ENCODE measurements at regions not wholly inside any gene's neighbourhood (a gene's known extent, or its start where the extent isn't known, plus 50 kb on each side); places are given as distances from the start of the nearest gene placed in this dataset.

DNA sequence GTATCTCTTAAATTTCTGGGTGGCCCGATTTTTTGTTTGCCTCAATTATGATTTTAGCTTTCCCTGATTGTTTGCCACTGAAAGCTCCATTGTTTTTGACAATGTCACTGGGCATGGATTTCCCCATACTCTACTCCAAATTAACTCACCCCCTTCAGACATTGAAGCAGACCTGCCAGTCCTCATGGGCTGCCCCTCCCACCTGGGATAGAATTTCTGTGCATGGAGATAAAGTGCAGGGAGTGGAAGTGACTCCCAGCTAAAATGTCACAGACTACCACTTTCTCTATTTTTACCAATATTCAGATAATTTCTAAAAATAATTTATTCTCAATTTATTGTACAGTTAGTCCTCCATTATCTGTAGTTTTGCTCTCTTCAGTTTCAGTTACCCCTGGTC, 79.1 kb upstream of the CLPB start:
- TF ChIP-seq NFYB (CRISPR knock-in tag; conservative IDR thresholded peaks at IDR 0.05; ENCODE audit: low read depth) (no peak), ELF4 (CRISPR knock-in tag; IDR thresholded peaks at IDR 0.05; ENCODE audit: low read depth) (no peak), MXD4 (CRISPR knock-in tag; IDR thresholded peaks at IDR 0.05; ENCODE audit: borderline replicate concordance) (no peak), CREB1 (CRISPR knock-in tag; IDR thresholded peaks at IDR 0.05) (no peak), RORB (CRISPR knock-in tag; IDR thresholded peaks at IDR 0.05) (no peak), SP1 (CRISPR knock-in tag; conservative IDR thresholded peaks at IDR 0.05) (no peak), ZNF423 (CRISPR knock-in tag; IDR thresholded peaks at IDR 0.05) (no peak), TEAD4 (CRISPR knock-in tag; IDR thresholded peaks at IDR 0.05) (no peak), JAZF1 (CRISPR knock-in tag; IDR thresholded peaks at IDR 0.05) (no peak)
- TF ChIP-seq, protein P1, sequence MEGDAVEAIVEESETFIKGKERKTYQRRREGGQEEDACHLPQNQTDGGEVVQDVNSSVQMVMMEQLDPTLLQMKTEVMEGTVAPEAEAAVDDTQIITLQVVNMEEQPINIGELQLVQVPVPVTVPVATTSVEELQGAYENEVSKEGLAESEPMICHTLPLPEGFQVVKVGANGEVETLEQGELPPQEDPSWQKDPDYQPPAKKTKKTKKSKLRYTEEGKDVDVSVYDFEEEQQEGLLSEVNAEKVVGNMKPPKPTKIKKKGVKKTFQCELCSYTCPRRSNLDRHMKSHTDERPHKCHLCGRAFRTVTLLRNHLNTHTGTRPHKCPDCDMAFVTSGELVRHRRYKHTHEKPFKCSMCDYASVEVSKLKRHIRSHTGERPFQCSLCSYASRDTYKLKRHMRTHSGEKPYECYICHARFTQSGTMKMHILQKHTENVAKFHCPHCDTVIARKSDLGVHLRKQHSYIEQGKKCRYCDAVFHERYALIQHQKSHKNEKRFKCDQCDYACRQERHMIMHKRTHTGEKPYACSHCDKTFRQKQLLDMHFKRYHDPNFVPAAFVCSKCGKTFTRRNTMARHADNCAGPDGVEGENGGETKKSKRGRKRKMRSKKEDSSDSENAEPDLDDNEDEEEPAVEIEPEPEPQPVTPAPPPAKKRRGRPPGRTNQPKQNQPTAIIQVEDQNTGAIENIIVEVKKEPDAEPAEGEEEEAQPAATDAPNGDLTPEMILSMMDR (IDR thresholded peaks at IDR 0.05) = no peak
- TF ChIP-seq, protein P2, sequence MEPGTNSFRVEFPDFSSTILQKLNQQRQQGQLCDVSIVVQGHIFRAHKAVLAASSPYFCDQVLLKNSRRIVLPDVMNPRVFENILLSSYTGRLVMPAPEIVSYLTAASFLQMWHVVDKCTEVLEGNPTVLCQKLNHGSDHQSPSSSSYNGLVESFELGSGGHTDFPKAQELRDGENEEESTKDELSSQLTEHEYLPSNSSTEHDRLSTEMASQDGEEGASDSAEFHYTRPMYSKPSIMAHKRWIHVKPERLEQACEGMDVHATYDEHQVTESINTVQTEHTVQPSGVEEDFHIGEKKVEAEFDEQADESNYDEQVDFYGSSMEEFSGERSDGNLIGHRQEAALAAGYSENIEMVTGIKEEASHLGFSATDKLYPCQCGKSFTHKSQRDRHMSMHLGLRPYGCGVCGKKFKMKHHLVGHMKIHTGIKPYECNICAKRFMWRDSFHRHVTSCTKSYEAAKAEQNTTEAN (CRISPR knock-in tag; IDR thresholded peaks at IDR 0.05) = no peak
- TF ChIP-seq, protein P3, sequence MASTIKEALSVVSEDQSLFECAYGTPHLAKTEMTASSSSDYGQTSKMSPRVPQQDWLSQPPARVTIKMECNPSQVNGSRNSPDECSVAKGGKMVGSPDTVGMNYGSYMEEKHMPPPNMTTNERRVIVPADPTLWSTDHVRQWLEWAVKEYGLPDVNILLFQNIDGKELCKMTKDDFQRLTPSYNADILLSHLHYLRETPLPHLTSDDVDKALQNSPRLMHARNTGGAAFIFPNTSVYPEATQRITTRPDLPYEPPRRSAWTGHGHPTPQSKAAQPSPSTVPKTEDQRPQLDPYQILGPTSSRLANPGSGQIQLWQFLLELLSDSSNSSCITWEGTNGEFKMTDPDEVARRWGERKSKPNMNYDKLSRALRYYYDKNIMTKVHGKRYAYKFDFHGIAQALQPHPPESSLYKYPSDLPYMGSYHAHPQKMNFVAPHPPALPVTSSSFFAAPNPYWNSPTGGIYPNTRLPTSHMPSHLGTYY (CRISPR knock-in tag; IDR thresholded peaks at IDR 0.05) = no peak
- TF ChIP-seq, protein P4, sequence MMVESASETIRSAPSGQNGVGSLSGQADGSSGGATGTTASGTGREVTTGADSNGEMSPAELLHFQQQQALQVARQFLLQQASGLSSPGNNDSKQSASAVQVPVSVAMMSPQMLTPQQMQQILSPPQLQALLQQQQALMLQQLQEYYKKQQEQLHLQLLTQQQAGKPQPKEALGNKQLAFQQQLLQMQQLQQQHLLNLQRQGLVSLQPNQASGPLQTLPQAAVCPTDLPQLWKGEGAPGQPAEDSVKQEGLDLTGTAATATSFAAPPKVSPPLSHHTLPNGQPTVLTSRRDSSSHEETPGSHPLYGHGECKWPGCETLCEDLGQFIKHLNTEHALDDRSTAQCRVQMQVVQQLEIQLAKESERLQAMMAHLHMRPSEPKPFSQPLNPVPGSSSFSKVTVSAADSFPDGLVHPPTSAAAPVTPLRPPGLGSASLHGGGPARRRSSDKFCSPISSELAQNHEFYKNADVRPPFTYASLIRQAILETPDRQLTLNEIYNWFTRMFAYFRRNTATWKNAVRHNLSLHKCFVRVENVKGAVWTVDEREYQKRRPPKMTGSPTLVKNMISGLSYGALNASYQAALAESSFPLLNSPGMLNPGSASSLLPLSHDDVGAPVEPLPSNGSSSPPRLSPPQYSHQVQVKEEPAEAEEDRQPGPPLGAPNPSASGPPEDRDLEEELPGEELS (CRISPR knock-in tag; IDR thresholded peaks at IDR 0.05) = no peak
- TF ChIP-seq, protein P5, sequence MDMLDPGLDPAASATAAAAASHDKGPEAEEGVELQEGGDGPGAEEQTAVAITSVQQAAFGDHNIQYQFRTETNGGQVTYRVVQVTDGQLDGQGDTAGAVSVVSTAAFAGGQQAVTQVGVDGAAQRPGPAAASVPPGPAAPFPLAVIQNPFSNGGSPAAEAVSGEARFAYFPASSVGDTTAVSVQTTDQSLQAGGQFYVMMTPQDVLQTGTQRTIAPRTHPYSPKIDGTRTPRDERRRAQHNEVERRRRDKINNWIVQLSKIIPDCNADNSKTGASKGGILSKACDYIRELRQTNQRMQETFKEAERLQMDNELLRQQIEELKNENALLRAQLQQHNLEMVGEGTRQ (CRISPR knock-in tag; IDR thresholded peaks at IDR 0.05) = no peak

All from WTC11 (cell line).